PFSK-1 (cell line): ENCODE measurements at regions not wholly inside any gene's neighbourhood (a gene's known extent, or its start where the extent isn't known, plus 50 kb on each side); places are given as distances from the start of the nearest gene placed in this dataset.

ENCODE experiments used
- FOXP2 ChIP-seq: optimal IDR thresholded peaks from 2 replicates; pipeline ENCODE3; 2011; ENCODE audit warnings: borderline replicate concordance, control low read depth, inconsistent platforms; ENCODE audit not compliant: insufficient read depth; ENCODE audit errors: extremely low read length, extremely low read depth
- POLR2AphosphoS5 ChIP-seq: IDR thresholded peaks from 2 replicates; pipeline ENCODE4 v1.6.1; 2012; ENCODE audit warnings: low read depth, mild to moderate bottlenecking, control low read depth, low read length, moderate library complexity
- SIN3A ChIP-seq: IDR thresholded peaks from 2 replicates; pipeline ENCODE4 v1.6.1; 2012; ENCODE audit warnings: mild to moderate bottlenecking, low read length, moderate library complexity, borderline replicate concordance; ENCODE audit not compliant: insufficient read depth
- TAF1 ChIP-seq: IDR thresholded peaks from 2 replicates; pipeline ENCODE4 v1.6.1; 2012; ENCODE audit warnings: low read length, control low read depth, borderline replicate concordance; ENCODE audit not compliant: insufficient read depth
- TF ChIP-seq, protein P1 (sequence below), 2 experiments: IDR thresholded peaks; 2 replicates each; pipeline versions ENCODE4 v1.6.1 to v1.8.0; 2011 to 2012; ENCODE audit warnings: low read depth in 2 of 2, low read length in 2 of 2, control low read depth in 1 of 2, inconsistent platforms in 1 of 2, mild to moderate bottlenecking in 1 of 2, moderate library complexity in 1 of 2; ENCODE audit not compliant: insufficient read depth in 1 of 2

GRCh38 chr2:2715036-2715818 lies 384.2 kb upstream of the MYT1L start:
- TF ChIP-seq TAF1 (no peak), POLR2AphosphoS5 (no peak), FOXP2 (no peak), SIN3A (no peak)
- TF ChIP-seq, protein P1, sequence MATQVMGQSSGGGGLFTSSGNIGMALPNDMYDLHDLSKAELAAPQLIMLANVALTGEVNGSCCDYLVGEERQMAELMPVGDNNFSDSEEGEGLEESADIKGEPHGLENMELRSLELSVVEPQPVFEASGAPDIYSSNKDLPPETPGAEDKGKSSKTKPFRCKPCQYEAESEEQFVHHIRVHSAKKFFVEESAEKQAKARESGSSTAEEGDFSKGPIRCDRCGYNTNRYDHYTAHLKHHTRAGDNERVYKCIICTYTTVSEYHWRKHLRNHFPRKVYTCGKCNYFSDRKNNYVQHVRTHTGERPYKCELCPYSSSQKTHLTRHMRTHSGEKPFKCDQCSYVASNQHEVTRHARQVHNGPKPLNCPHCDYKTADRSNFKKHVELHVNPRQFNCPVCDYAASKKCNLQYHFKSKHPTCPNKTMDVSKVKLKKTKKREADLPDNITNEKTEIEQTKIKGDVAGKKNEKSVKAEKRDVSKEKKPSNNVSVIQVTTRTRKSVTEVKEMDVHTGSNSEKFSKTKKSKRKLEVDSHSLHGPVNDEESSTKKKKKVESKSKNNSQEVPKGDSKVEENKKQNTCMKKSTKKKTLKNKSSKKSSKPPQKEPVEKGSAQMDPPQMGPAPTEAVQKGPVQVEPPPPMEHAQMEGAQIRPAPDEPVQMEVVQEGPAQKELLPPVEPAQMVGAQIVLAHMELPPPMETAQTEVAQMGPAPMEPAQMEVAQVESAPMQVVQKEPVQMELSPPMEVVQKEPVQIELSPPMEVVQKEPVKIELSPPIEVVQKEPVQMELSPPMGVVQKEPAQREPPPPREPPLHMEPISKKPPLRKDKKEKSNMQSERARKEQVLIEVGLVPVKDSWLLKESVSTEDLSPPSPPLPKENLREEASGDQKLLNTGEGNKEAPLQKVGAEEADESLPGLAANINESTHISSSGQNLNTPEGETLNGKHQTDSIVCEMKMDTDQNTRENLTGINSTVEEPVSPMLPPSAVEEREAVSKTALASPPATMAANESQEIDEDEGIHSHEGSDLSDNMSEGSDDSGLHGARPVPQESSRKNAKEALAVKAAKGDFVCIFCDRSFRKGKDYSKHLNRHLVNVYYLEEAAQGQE (IDR thresholded peaks at IDR 0.05; ENCODE audit: insufficient read depth in 1 of 2, low read depth in 2 of 2, low read length in 2 of 2): no peak
